ENCODE measurements at regions not wholly inside any gene's neighbourhood (a gene's known extent, or its start where the extent isn't known, plus 50 kb on each side); places are given as distances from the start of the nearest gene placed in this dataset.

DNA sequence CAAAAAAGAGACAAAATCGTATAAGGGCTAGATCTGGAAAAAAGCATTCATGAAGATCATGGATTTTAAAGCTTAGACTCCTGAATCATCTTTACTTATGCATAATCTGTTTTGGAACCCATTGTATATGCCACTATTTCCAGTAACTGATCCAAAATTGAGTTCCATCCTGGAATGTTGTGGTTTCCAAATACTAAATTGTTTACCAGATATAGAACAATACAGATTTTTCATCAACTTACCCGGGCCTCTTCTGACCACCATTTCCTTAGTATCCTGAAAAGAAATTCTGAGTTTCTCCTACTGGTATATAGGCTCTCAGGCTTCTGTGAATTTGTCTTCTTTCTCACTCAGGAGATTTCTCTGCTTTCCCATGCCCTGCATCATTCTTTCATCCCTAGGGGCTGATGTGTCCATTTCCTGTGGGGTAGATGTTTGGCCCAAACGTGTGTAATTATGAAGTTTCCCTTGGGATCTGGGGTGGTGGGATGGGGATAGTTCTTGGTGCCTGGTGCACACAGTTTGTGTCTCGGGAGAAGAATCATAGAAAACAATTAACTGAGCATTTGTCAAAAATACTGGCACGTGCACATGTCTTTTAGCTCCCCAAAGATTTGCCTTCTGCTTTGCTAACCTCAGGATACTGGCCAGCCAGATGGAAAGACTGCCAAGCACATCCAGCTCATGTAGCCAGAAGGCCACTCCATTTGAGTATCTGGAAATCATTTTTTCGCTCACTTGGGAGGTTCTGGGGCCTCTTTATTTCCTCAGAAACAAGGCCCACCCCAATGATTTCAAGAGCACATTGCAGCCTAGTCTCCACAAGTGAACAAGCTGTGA is 127.8 kb downstream of the NTMT2 start:
- H3K9ac ChIP-seq (ENCODE audit: low read length), result no peak overlapping the region
- no peaks in the 10 kb centered on the region for H3K27me3 ChIP-seq (ENCODE audit: insufficient read depth, low read depth, low read length)
- H3F3A ChIP-seq (ENCODE audit: insufficient read depth, low read length, poor library complexity, severe bottlenecking), result no peaks in the 10 kb centered on the region
- H3K36me3 ChIP-seq (ENCODE audit: insufficient read depth, low read length), result no peaks in the 10 kb centered on the region
- H3K4me2 ChIP-seq (ENCODE audit: low read length), result no peak overlapping the region
- H2AFZ ChIP-seq (ENCODE audit: low read depth, low read length), result no peak overlapping the region
- no peak for TF ChIP-seq POLR2AphosphoS5 (IDR thresholded peaks at IDR 0.05)
- TF ChIP-seq EZH2 (IDR thresholded peaks at IDR 0.05; ENCODE audit: borderline replicate concordance, insufficient read depth, low read length, poor library complexity, severe bottlenecking), result no peak
- TF ChIP-seq CTCF (IDR thresholded peaks at IDR 0.05; ENCODE audit: poor library complexity, severe bottlenecking), result no peak
- no peak for TF ChIP-seq REST (IDR thresholded peaks at IDR 0.05; ENCODE audit: borderline replicate concordance)
- no peak for TF ChIP-seq EP300 (conservative IDR thresholded peaks at IDR 0.05; ENCODE audit: poor library complexity, severe bottlenecking)
- no peak for TF ChIP-seq MXI1 (conservative IDR thresholded peaks at IDR 0.05; ENCODE audit: poor library complexity, severe bottlenecking)
- TF ChIP-seq TAF1 (IDR thresholded peaks at IDR 0.05; ENCODE audit: low read depth), result no peak
- TF ChIP-seq RAD21 (conservative IDR thresholded peaks at IDR 0.05), result no peak
- no peak for TF ChIP-seq SMC3 (conservative IDR thresholded peaks at IDR 0.05; ENCODE audit: poor library complexity)
- no peaks in the 10 kb centered on the region for H4K20me1 ChIP-seq (ENCODE audit: insufficient read depth)
- H3K9me2 ChIP-seq (ENCODE audit: insufficient read depth, low read length), result no peaks in the 10 kb centered on the region
- no peak overlapping the region for H3K4me3 ChIP-seq (ENCODE audit: low read length)
- H3K27ac ChIP-seq (ENCODE audit: low read length), result no peak overlapping the region
- H3K9me3 ChIP-seq (ENCODE audit: low read length), result no peaks in the 10 kb centered on the region
- no peaks in the 10 kb centered on the region for H3K79me2 ChIP-seq (replicated peaks; ENCODE audit: insufficient read depth, low read length)

DNA sequence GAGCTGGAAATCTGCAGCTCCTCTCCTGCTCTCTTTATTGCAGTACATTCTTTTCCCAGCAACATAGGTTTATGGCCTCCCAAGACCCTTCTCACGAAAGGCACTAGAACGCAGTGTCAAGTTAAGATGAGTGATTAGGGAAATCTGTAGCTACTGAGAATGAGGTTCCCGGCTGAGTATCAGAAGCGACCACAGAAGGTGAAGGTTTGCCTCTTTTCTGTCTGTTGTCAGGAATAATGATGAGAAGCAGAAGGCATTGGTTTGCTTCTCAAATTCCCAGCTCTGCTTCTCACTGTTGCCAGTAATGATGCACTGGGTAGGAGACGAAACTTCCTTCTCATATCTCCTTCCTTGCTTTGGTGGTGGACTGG is 128.4 kb downstream of the NTMT2 start:
- Histone ChIP-seq H3F3A (ENCODE audit: insufficient read depth, low read length, poor library complexity, severe bottlenecking) (no peaks in the 10 kb centered on the region), H3K9me3 (ENCODE audit: low read length) (no peaks in the 10 kb centered on the region), H4K20me1 (ENCODE audit: insufficient read depth) (no peaks in the 10 kb centered on the region), H3K27ac (ENCODE audit: low read length) (no peak overlapping the region), H3K27me3 (ENCODE audit: insufficient read depth, low read depth, low read length) (no peaks in the 10 kb centered on the region), H3K36me3 (ENCODE audit: insufficient read depth, low read length) (no peaks in the 10 kb centered on the region), H3K4me3 (ENCODE audit: low read length) (no peak overlapping the region), H3K9me2 (ENCODE audit: insufficient read depth, low read length) (no peaks in the 10 kb centered on the region), H3K4me2 (ENCODE audit: low read length) (no peak overlapping the region), H3K79me2 (replicated peaks; ENCODE audit: insufficient read depth, low read length) (no peaks in the 10 kb centered on the region), H2AFZ (ENCODE audit: low read depth, low read length) (no peak overlapping the region), H3K9ac (ENCODE audit: low read length) (no peak overlapping the region)
- no peak for TF ChIP-seq EP300 (conservative IDR thresholded peaks at IDR 0.05; ENCODE audit: poor library complexity, severe bottlenecking)
- no peak for TF ChIP-seq REST (IDR thresholded peaks at IDR 0.05; ENCODE audit: borderline replicate concordance)
- TF ChIP-seq MXI1 (conservative IDR thresholded peaks at IDR 0.05; ENCODE audit: poor library complexity, severe bottlenecking), result no peak
- TF ChIP-seq RAD21 (conservative IDR thresholded peaks at IDR 0.05), result no peak
- TF ChIP-seq SMC3 (conservative IDR thresholded peaks at IDR 0.05; ENCODE audit: poor library complexity), result no peak
- no peak for TF ChIP-seq POLR2AphosphoS5 (IDR thresholded peaks at IDR 0.05)
- no peak for TF ChIP-seq TAF1 (IDR thresholded peaks at IDR 0.05; ENCODE audit: low read depth)
- TF ChIP-seq CTCF (IDR thresholded peaks at IDR 0.05; ENCODE audit: poor library complexity, severe bottlenecking), result no peak
- no peak for TF ChIP-seq EZH2 (IDR thresholded peaks at IDR 0.05; ENCODE audit: borderline replicate concordance, insufficient read depth, low read length, poor library complexity, severe bottlenecking)

Data from neural cell (in vitro differentiated cells).